Glomerular visceral epithelial cell (primary cell): ENCODE measurements at regions not wholly inside any gene's neighbourhood (a gene's known extent, or its start where the extent isn't known, plus 50 kb on each side); places are given as distances from the start of the nearest gene placed in this dataset.

ENCODE experiments used
- DNase-seq: peaks from one replicate; pipeline ENCODE4 v3.0.0-alpha.2; 2016; ENCODE audit errors: extremely low spot score

DNA sequence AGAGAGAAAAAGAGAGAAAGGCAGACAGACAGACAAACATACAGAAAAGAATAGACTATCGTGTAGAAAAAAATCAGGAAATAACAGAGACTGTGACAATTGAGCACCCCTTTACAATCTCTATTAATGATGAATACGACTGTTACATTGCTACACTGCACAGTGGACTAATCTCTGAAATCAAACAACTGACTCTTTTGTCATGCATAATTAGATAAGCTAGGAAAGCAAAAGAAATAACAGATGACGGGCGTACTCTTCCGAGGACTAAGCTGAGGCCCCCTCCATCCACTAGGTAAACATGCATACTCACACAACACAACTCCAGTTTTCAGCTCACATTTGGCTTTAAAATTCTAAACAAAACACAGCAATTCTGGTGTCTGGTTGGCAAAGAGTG is 267.0 kb downstream of the NOL4 start:
- no peak for DNase-seq

- DNase-seq: no peak
Measured at GRCh38 chr18:33951031-33951430, 273.7 kb downstream of the NOL4 start.

GRCh38 chr18:33946336-33946735 is 278.4 kb downstream of the NOL4 start:
- DNase-seq: no peak

- DNase-seq: no peak
Measured at GRCh38 chr18:33944493-33944892, 280.2 kb downstream of the NOL4 start.

GRCh38 chr18:33937270-33937816 is 287.4 kb downstream of the NOL4 start:
- no peak for DNase-seq

DNA sequence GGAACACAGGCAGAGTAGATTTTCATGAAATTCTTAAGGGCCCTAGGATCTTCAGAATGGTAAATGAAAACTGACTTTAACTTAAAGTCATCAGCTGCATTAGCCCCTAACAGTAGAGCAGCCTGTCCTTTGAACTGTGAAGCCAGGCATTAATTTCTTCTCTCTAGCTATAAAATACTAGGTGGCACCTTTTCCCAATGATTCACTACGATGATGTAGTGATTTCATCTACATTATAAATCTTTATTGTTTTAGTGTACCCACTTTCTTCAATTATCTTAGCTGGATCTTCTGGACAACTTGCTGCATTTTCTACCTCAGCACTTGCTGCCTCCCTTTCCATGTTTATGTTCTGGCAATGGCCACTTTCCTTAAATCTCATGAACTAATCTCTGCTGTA is 290.5 kb downstream of the NOL4 start:
- no peak for DNase-seq

DNA sequence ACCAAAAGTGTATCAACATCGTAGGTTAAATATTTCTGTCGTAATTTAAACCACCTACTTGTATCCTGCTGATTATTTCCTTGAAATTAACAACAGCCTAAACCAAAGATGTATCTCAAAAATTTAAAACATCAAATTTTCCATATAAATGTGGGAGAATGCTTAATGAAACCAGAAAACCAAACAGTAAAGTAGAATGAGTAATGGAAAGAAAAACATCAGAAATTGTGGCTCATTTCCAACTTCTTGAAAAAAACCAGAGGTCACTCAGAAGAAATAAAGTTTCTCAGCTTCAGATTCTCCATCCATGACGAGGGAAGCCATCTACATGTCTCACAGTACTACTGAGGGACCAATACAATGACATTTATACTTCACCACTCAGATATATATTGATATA is 296.5 kb downstream of the NOL4 start:
- DNase-seq: peak; percentile 11

DNA sequence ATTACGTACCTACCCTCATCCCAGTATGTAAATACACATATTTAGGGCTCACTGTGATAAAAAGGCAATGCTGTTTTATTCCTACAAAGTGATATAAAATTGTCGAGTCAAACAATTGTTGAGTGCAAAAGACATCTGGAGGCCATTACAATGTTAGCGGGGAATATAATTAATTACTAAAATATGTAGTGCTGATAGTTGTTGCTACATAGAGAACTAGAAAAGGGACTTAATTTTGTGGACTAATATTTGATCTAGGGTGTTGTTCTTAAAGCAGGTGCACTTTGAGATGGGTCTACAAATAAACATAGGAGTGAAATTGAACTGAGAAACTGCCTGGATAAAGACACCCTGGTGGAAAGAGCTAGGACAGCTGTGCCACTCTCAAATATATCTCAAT is 300.1 kb downstream of the NOL4 start:
- no peak for DNase-seq

DNA sequence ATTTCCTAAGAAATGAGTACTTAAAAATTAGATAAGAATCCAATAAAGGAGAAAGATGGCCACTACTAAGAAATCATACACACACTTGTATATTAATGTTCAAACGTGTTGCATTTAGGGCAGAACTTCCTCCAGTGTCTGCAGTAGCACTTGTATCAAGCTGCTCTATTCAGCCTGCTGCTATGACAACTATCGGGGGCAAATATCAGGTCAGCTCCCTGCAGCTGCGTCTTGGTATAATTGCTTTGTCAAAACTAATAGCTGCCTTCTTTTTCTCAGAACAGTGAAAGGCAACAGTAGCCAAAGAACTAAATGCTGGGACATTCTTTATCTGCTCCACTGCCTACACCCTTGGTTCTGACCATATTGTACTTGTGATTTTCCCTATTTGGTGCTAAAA is 300.7 kb downstream of the NOL4 start:
- DNase-seq: no peak

DNA sequence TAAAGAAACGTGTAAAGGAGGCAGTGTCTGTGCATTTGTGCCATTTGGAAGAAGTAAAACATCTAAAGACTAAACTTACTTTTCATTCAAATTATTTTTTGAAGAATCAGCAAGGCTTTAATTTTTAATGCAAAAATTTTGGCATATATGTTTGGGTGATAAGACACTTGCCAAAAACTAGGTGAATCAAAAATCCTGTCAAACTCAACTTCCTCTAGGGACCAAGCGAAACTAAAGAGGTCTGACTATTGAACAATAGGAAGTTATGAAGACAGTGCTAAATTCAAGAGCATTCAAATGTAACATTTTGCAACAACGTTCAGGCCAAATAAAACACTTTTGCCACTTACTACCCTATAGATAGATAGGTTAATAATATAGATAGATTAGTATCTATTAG is 306.1 kb downstream of the NOL4 start:
- DNase-seq: no peak

- DNase-seq: no peak
Measured at GRCh38 chr18:33916200-33916599, 308.5 kb downstream of the NOL4 start.

DNA sequence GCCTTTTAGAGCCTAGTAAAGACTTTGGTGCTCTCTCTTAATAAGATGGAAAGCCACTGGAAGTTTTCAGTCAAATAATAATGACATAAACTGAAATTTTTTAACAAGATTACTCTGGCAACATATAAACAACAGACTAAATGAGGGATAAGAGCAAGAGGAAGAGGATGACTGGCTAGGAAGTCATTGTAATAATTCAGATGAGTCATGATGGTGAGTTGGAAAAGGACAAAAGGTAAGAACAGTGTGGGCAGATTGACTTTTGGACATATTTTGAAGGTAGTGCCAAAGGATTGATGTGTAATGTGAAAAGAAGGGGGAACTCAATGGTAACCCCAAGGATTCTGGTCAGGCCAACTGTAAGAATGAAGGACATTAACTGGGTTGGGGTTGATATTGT is 310.3 kb downstream of the NOL4 start:
- DNase-seq: no peak

- no peak for DNase-seq
Measured at GRCh38 chr18:33906046-33906445, 318.7 kb downstream of the NOL4 start.

- DNase-seq: no peak
Measured at GRCh38 chr18:33901894-33902512, 322.7 kb downstream of the NOL4 start.

DNA sequence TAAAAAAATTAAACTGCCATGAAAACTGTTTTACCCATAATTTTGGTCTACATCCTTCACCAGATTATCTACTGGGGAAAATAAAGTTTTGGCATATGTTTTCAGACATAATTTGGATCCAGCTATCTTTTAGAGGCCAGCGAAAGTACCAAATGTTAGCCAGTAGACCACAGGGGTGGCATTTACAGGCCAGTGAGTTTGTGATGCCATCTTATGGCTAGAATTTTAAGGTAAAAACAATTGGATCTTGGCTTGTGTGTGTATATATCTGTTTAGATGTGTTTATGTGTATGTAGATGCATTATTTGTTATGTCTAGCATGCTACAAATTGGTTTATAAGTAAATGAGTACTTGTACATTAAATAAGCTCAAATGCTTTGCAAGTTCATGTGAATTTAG is 322.6 kb downstream of the ASXL3 start:
- DNase-seq: no peak

GRCh38 chr18:33898427-33898826 is 320.4 kb downstream of the ASXL3 start:
- no peak for DNase-seq

DNA sequence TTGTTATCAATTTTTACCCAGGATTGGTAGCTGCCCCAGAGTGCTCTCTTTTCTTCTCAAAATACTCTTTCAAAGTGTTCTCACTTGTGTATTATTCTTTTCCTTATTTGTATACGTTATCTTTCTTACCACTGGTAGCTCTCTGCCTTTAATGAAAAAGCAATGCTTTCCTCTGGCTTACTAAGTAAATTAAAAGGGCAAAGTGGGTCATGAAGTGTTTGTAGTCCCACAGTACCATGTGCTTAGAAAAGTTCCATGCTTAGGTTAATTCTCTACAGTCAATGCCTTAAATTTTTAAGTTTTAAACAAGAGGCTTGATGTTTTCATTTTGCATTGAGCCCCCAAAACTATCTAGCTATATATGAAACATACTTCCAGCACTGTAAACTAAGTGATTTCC is 300.2 kb downstream of the ASXL3 start:
- no peak for DNase-seq

GRCh38 chr18:33875029-33875565 is 297.1 kb downstream of the ASXL3 start:
- DNase-seq: no peak

DNA sequence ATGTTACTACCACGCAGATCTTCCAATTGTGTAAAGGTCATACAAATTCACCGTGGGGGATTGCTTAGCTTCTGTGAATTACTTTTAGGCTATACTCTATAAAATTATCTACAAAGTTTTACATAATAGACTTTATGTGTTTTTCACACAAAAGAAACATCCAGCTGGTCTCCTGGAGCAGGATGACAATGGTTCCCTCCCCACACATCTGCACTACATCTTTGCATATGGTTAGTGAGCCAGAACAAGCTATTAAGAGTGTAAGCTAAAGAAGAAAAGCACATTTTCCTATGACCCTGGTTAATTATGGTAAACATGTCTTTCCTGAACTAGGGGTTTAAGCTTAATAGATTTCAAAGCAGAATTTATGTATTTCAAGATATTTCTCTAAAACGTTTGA is 295.1 kb downstream of the ASXL3 start:
- no peak for DNase-seq

DNA sequence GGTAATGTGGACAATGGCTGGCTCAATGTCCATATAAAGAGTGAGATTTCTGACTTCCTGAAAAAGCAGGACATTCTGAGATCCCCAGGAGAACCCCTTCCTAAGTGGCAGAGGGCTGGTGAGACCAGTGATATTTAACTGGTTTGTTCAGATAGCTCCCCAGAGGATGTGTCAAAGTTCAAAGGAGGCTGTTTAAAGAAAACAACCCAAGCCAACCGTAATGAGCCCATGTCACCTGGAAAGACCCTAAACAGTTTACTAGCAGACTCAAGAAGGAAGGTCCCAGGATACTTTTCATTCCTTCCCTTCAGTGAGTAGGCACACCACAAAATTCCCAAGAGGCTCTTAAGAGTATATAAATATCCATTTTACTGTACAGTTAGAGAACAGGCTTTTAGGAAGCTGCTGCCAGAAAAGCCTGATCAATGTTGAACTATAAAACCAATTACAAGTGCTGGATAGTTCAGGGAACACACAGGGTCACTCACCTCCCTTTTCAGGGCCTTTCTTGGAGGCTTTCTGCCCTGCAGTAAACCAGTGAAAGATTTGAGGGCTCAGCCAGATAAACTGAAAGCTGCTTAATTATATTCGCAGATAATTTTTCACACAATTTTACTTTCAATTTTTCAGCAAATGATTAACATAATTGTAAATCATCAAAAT is 293.5 kb downstream of the ASXL3 start:
- DNase-seq: no peak

- DNase-seq: no peak
Measured at GRCh38 chr18:33870059-33870458, 292.0 kb downstream of the ASXL3 start.

DNA sequence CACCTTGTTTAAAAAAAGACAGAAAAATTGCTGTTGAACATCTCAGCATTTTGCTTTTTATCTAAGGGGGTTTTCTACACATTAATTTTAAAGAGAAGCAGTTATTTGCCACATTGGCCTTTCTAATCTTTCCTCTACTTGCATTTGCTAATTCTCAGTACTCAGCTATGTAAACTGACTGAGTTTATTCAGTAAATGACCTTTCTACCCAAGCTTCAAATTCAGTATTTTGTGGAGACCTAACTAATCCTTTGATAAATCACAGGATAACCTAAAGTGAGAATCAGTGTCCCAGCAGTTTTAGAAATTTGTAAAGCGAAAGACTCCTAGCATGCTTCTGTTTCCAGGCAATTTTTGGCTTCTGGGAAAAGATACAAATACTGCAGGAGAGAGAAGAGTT is 288.4 kb downstream of the ASXL3 start:
- no peak for DNase-seq

- no peak for DNase-seq
Measured at GRCh38 chr18:33863912-33864311, 285.9 kb downstream of the ASXL3 start.

DNA sequence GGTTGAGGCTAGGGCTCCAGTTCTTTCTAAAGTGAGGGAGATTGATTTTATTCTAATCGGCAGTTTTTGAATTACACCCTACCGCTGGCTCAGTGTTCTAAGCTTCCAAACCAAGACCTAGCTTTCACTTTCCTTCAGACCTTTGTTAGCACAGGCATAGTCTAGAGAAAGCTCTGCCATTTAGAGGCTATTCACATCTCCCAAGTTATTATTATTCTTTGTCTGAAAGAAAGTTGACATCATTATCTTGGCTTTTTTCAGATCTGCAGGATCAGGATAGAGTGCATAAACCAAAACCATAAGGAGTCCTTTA is 276.8 kb downstream of the ASXL3 start:
- DNase-seq: no peak
